ENCODE measurements at regions not wholly inside any gene's neighbourhood (a gene's known extent, or its start where the extent isn't known, plus 50 kb on each side); places are given as distances from the start of the nearest gene placed in this dataset.

DNA sequence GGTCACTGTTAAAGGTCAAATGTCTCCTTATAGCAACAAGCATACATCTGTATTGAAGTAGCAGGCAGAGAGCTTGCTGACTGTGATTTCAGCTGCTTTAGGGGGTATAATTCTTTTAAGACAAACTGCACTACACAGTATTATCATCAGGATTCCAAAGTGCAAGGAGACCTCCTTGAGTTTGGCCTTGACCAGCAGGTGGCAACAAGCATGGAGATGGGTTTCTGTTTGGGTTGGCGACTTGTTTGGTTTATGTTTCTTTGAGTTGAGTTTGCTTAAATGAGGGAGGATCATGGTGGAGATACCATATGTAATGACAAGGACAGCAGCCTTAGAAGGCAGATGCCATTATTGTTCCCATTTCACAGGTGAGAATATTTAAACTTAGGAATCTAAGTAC, 681.0 kb upstream of the ID2 start:
- TF ChIP-seq, protein P1, sequence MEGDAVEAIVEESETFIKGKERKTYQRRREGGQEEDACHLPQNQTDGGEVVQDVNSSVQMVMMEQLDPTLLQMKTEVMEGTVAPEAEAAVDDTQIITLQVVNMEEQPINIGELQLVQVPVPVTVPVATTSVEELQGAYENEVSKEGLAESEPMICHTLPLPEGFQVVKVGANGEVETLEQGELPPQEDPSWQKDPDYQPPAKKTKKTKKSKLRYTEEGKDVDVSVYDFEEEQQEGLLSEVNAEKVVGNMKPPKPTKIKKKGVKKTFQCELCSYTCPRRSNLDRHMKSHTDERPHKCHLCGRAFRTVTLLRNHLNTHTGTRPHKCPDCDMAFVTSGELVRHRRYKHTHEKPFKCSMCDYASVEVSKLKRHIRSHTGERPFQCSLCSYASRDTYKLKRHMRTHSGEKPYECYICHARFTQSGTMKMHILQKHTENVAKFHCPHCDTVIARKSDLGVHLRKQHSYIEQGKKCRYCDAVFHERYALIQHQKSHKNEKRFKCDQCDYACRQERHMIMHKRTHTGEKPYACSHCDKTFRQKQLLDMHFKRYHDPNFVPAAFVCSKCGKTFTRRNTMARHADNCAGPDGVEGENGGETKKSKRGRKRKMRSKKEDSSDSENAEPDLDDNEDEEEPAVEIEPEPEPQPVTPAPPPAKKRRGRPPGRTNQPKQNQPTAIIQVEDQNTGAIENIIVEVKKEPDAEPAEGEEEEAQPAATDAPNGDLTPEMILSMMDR (IDR thresholded peaks at IDR 0.05), result no peak
- no peak for TF ChIP-seq POLR2A (IDR thresholded peaks at IDR 0.05)
- no peak for TF ChIP-seq POLR2AphosphoS5 (IDR thresholded peaks at IDR 0.05)
- no peak for TF ChIP-seq EP300 (IDR thresholded peaks at IDR 0.05)
